ENCODE measurements at regions not wholly inside any gene's neighbourhood (a gene's known extent, or its start where the extent isn't known, plus 50 kb on each side); places are given as distances from the start of the nearest gene placed in this dataset.
"Not testable (repeated sequence)": the region's sequence is repeated elsewhere in the genome, so short reads cannot be mapped to it uniquely, and the experiment has no call there.

GRCh38 chr5:58357799-58358500 lies 101.9 kb downstream of the PLK2 start:
- DNase-seq (ENCODE audit: low spot score), result no peak

- no peak for DNase-seq (ENCODE audit: low spot score)
Observed at GRCh38 chr5:58357121-58357520, 102.8 kb downstream of the PLK2 start.

GRCh38 chr5:58356662-58357061 lies 103.2 kb downstream of the PLK2 start:
- DNase-seq (ENCODE audit: low spot score), result no peak

- no peak for DNase-seq (ENCODE audit: low spot score)
Observed at GRCh38 chr5:58354827-58355226, 105.1 kb downstream of the PLK2 start.

- no peak for DNase-seq (ENCODE audit: low spot score)
Observed at GRCh38 chr5:58353992-58354391, 105.9 kb downstream of the PLK2 start.

GRCh38 chr5:58351190-58351589 lies 108.7 kb downstream of the PLK2 start:
- no peak for DNase-seq (ENCODE audit: low spot score)

GRCh38 chr5:58348996-58349728 lies 110.7 kb downstream of the PLK2 start:
- DNase-seq (ENCODE audit: low spot score), result no peak

- DNase-seq (ENCODE audit: low spot score), result no peak
Observed at GRCh38 chr5:58346041-58346440, 113.8 kb downstream of the PLK2 start.

GRCh38 chr5:58341476-58341875 lies 118.4 kb downstream of the PLK2 start:
- DNase-seq (ENCODE audit: low spot score), result no peak

GRCh38 chr5:58335518-58335917 lies 124.4 kb downstream of the PLK2 start:
- DNase-seq (ENCODE audit: low spot score), result no peak

- DNase-seq (ENCODE audit: low spot score), result no peak
Observed at GRCh38 chr5:58334035-58334434, 125.9 kb downstream of the PLK2 start.

- DNase-seq (ENCODE audit: low spot score), result no peak
Observed at GRCh38 chr5:58330781-58331180, 129.1 kb downstream of the PLK2 start.

GRCh38 chr5:58327289-58327688 lies 132.6 kb downstream of the PLK2 start:
- DNase-seq (ENCODE audit: low spot score), result no peak

GRCh38 chr5:58326022-58326421 lies 133.9 kb downstream of the PLK2 start:
- no peak for DNase-seq (ENCODE audit: low spot score)

- DNase-seq (ENCODE audit: low spot score), result no peak
Observed at GRCh38 chr5:58322453-58322852, 137.4 kb downstream of the PLK2 start.

GRCh38 chr5:58318468-58318867 lies 141.4 kb downstream of the PLK2 start:
- no peak for DNase-seq (ENCODE audit: low spot score)

- no peak for DNase-seq (ENCODE audit: low spot score)
Observed at GRCh38 chr5:58317808-58318207, 142.1 kb downstream of the PLK2 start.

- no peak for DNase-seq (ENCODE audit: low spot score)
Observed at GRCh38 chr5:58317009-58317408, 142.9 kb downstream of the PLK2 start.

GRCh38 chr5:58315794-58316193 lies 144.1 kb downstream of the PLK2 start:
- no peak for DNase-seq (ENCODE audit: low spot score)

GRCh38 chr5:58314356-58315210 lies 145.3 kb downstream of the PLK2 start:
- no peak for DNase-seq (ENCODE audit: low spot score)

- no peak for DNase-seq (ENCODE audit: low spot score)
Observed at GRCh38 chr5:58312299-58312698, 147.6 kb downstream of the PLK2 start.

GRCh38 chr5:58311526-58311925 lies 148.4 kb downstream of the PLK2 start:
- DNase-seq (ENCODE audit: low spot score), result no peak

- DNase-seq (ENCODE audit: low spot score), result not testable (repeated sequence)
Observed at GRCh38 chr5:58308384-58308783, 151.5 kb downstream of the PLK2 start.
